NB4 (cell line): ENCODE measurements at regions not wholly inside any gene's neighbourhood (a gene's known extent, or its start where the extent isn't known, plus 50 kb on each side); places are given as distances from the start of the nearest gene placed in this dataset.
"Not testable (repeated sequence)": the region's sequence is repeated elsewhere in the genome, so short reads cannot be mapped to it uniquely, and the experiment has no call there.

Source experiments
- DNase-seq: peaks from one replicate; pipeline ENCODE4 v3.0.0; 2010; ENCODE audit warnings: low read depth
- H3K4me3 ChIP-seq: one replicate; pipeline ENCODE4 v1.5.1; 2011; ENCODE audit warnings: mild to moderate bottlenecking, low read depth, low read length, moderate library complexity
- MAX ChIP-seq: IDR thresholded peaks from 2 replicates; pipeline ENCODE4 v1.6.1; 2011; ENCODE audit warnings: low read depth, low read length
- MYC ChIP-seq: IDR thresholded peaks from 2 replicates; pipeline ENCODE4 v1.6.1; 2011; ENCODE audit warnings: low read depth, low read length
- POLR2A ChIP-seq: IDR thresholded peaks from 2 replicates; pipeline ENCODE4 v1.6.1; 2011; ENCODE audit warnings: mild to moderate bottlenecking; ENCODE audit not compliant: insufficient read length; ENCODE audit errors: extremely low read depth
- TF ChIP-seq, protein P1 (sequence below): IDR thresholded peaks from one replicate; pipeline ENCODE4 v1.5.1; 2012; ENCODE audit warnings: low read depth, low read length

DNA sequence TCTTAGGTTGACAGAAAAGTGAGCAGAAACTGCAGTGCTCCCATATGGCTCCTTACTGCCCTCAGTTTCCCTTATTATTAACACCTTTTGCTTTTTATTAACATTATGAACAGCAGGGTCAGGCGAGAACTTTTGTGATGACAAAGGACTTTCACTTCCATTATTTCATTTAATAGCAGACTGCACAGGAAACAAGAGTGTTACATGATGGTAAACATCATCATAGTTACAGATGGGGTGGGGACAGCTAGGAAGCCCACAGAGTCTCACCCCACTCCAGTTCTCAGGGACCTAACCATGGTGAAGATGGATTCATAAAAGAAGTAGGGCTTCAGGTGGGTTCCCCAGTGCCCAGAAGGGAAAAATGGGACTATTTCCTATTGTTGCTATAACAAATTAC lies 110.1 kb upstream of the PELI2 start:
- no peak for DNase-seq
- H3K4me3 ChIP-seq, result no peak overlapping the region
- TF ChIP-seq POLR2A (no peak), MYC (no peak), MAX (no peak)
- TF ChIP-seq, protein P1, sequence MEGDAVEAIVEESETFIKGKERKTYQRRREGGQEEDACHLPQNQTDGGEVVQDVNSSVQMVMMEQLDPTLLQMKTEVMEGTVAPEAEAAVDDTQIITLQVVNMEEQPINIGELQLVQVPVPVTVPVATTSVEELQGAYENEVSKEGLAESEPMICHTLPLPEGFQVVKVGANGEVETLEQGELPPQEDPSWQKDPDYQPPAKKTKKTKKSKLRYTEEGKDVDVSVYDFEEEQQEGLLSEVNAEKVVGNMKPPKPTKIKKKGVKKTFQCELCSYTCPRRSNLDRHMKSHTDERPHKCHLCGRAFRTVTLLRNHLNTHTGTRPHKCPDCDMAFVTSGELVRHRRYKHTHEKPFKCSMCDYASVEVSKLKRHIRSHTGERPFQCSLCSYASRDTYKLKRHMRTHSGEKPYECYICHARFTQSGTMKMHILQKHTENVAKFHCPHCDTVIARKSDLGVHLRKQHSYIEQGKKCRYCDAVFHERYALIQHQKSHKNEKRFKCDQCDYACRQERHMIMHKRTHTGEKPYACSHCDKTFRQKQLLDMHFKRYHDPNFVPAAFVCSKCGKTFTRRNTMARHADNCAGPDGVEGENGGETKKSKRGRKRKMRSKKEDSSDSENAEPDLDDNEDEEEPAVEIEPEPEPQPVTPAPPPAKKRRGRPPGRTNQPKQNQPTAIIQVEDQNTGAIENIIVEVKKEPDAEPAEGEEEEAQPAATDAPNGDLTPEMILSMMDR, result no peak

- H3K4me3 ChIP-seq, result not testable (repeated sequence)
These were observed 109.5 kb upstream of the PELI2 start for GRCh38 chr14:56008661-56009060.

GRCh38 chr14:56023661-56024081 lies 94.5 kb upstream of the PELI2 start:
- no peak for TF ChIP-seq MYC
- no peak for TF ChIP-seq MAX
- no peak for DNase-seq
- no peak overlapping the region for H3K4me3 ChIP-seq

More at GRCh38 chr14:56008661-56009060, 109.5 kb upstream of the PELI2 start:
- DNase-seq, result not testable (repeated sequence)

DNA sequence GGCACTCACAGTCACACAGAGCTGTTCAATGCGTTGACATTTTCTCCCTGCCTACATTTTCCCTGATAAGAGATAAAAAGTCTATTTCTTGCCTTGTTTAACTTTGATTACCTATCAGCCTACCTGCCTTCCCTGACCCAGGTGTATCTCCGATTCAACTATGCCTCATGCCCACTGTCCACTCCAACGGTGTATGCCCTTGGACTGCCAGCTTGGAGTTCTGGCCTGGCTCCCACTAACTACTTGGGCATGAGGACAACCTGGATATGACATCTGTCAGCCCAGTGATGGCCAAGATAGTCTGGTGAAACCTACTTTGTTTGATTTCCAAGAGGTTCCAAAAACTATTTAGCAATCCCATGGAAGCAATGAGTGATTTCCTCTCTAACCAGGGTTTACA lies 93.0 kb upstream of the PELI2 start:
- no peak overlapping the region for H3K4me3 ChIP-seq
- DNase-seq, result no peak
- TF ChIP-seq MAX, result no peak

DNA sequence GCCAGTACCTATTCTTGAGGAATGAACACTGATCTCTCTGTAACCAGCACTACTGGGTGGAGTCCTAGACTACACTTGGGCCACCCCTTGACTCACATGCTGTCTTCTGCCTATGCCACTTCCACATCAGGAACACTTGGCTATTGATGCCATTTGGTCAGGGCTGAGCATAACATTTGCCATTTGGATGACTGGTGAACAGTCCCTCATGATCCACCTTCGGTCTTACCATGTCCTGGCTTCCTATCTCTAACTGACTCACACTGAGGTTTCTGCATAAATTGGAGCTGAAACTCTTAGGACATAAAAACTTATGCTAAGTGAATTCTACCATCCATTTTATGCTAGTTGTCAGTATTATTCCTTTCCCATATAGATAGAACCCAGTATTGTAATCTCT lies 91.7 kb upstream of the PELI2 start:
- TF ChIP-seq MAX (no peak), POLR2A (no peak), MYC (no peak)
- TF ChIP-seq, protein P1, result no peak
- no peak for DNase-seq
- H3K4me3 ChIP-seq, result no peak overlapping the region

DNA sequence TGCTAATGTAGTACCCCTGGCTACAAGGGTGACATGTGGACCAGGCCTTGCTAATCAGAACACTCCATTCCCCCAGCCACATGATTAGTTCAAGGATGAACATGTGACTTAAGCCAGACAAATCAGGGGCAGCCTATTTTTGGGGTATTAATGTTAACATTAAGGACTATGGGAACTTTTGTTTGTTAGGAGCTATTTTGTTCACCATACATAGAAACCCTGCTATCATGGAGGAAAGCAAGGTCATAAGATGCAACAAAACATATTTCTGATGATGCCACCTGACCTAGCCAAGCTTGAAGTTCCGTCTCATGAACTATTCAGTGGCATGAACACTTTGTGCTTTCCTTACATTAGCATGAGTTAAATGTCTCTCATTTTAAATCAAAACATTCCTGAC lies 90.8 kb upstream of the PELI2 start:
- DNase-seq, result no peak
- H3K4me3 ChIP-seq, result no peak overlapping the region
- no peak for TF ChIP-seq MAX
- TF ChIP-seq MYC, result no peak
- TF ChIP-seq, protein P1, result no peak
- TF ChIP-seq POLR2A, result no peak

DNA sequence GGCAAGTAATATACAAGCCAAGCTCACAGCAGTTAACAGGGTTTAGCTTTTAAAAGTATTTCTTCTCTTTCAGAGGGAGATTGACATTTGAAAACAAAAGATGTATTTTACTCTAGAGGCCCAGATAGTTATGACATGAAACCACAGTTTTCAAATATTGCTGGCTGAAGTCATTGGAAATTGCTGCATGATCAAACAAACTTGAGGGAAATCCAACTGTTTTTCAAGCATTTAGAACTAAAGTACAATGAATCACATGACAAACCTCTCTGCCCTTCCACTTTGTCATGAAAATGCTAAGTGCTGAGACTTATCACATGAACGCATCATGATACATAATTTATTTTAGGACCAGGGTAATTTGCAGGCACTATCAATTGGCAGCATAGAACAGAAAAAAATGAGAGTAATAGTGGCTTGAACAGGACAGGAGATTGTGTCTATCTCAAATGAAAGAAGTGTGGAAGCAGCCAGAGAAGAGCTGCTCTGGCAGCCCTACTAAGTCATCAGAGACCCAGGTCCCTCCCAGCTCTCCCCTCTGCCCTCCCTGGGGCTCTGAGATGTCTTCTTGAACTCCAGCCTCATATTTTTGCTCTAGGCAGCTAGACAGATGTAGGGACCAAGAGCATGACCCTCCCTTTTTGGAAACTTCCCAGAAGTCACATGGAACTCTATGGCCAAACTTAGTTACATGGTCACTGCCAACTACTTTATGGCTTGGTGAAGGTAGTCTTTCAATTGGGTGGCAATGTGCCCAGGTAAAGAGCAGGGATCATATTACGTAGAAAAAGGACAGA lies 90.1 kb upstream of the PELI2 start:
- TF ChIP-seq, protein P1, result no peak
- no peak for TF ChIP-seq MYC
- TF ChIP-seq MAX, result no peak
- TF ChIP-seq POLR2A, result no peak
- DNase-seq, result no peak

More for the DNA sequence above, 90.1 kb upstream of the PELI2 start:
- no peak overlapping the region for H3K4me3 ChIP-seq
